HT1080 (cell line): ENCODE measurements at regions not wholly inside any gene's neighbourhood (a gene's known extent, or its start where the extent isn't known, plus 50 kb on each side); places are given as distances from the start of the nearest gene placed in this dataset.
A peak's percentile ranks its signal among the peaks of the same experiment; 100 is the strongest.
"Not testable (repeated sequence)": the region's sequence is repeated elsewhere in the genome, so short reads cannot be mapped to it uniquely, and the experiment has no call there.

Experiments
- DNase-seq: peaks from one replicate; pipeline ENCODE4 v3.0.0-alpha.2; 2015; ENCODE audit warnings: low read depth

DNA sequence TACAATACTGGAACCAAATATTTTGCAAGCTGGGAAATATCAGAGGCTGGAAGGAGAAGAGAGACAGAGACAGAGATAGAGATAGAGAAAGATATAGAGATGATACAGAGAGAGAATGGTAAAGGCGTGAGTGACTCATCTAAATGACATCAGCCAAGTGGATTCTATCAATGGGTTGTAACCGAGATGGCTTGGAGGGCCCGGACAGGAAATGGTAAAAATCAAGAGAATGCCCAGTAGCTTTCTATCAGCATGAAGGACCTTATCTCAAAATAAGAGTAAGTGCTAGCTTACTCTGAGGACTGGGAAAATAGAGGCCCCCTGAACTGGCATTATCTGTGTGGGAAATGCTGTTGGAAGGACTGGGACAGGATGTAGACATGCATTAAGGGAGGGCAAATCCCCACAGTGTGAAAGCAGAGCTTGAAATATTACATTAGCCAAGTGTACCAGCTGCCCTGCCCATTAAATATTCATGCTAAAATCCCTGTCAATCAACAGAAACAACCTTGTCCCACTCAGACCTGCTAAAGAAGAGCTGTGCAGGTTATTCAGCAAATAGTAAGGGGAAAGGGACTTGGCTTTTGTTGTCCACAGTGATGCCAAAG lies 76.6 kb upstream of the ZNF644 start:
- peak; percentile 75 for DNase-seq

DNA sequence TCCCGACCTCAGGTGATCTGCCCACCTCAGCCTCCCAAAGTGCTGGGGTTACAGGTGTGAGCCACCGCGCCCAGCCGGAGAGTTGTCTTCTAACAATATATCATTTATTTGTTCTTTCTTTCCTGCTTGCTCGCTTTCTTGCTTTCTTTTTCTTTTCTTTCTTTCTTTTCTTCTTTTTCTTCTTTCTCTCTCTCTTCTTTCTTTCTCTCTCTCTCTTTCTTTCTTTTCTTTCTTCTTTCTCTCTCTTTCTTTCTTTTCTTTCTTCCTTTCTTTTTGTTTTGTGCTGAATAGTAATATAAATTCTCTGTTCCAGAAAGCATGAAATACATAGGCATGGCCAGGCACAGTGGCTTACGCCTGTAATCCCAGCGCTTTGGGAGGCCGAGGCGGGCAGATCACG lies 73.5 kb upstream of the ZNF644 start:
- not testable (repeated sequence) for DNase-seq

DNA sequence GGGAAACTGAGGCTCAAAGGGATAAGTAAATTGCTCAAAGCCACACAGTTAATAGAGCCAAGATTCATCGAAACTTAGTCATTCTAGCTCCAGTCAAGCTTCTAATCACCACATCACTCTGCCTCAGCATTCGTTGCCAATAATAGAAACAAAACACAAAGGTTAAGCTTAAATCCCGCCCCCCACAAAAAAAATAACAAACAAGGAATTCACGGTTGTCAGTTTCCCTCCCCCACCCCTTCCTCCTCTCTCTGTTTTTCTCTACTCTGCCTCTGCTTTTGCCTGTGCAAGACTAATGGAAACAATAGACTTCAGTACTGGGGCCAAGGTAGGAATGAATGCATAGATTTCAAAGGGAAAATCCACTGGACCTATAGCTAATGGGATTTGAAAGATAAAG lies 70.7 kb upstream of the ZNF644 start:
- DNase-seq: peak; percentile 29

DNA sequence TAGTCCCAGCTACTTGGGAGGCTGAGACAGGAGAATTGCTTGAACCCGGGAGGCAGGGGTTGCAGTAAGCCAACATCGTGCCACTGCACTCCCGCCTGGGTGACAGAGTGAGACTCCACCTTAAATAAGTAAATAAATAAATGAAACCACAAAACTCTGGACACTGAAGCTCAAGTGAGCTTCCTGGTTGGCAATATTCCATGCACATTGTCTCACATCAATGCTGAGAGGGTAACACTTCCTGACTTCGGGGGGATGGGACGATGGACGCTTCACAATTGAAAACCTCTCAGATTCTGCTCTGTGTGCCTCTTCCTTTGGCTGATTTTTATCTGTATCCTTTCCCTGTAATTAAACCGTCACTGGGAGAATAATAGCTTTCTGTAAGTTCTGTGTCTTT lies 70.0 kb upstream of the ZNF644 start:
- DNase-seq: peak; percentile 59

DNA sequence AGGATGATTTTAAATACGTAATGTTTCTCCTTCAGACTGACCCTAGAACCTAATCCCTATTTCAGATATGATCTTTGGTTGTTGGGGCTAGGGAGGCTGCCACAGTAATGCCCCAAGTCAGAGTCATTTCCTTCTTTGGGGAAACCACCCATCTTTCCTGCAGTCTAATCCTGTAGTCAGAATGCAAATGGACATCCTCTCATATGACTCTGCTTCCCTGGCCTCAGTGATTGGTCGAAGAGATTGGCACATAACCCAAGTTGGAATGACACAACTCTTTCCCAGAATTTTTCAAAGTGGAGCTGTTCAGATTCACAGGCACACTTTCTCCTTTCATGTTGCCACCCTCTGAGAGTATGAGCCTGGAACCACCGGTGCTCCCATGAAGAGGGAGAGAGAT lies 58.8 kb upstream of the ZNF644 start:
- peak; percentile 86 for DNase-seq

DNA sequence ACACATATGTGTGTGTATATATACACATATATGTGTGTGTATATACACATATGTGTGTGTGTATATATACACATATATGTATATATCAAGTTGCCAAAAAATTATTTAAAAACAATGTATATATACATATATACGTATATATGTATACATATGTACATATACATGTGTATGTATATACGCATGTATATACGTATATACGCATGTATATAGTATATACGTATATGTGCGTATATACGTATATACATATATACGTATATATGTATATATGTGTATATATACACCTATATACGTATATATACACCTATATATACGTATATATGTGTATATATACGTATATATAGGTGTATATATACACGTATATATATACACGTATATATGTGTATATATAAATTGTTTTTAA lies 57.0 kb upstream of the ZNF644 start:
- DNase-seq: no peak

DNA sequence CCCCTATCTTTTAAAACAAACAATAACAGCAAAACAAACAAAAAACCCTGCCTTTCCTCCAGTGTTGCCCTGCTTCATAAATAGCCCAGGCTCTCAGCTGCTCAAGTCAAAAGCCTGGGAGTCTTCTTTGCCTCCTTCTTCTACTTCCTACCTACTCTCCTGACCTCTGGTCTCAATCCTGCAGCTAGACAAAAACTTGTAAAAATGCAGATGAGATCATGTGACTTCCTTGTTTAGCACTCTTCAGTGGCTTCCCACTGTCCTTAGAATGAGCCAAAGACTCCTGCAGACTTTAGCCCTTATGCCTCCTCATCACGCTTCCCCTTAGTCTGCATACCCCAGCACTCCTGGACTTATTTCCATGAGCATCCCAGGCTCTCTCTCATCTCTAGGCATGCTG lies 55.0 kb upstream of the ZNF644 start:
- DNase-seq: no peak

DNA sequence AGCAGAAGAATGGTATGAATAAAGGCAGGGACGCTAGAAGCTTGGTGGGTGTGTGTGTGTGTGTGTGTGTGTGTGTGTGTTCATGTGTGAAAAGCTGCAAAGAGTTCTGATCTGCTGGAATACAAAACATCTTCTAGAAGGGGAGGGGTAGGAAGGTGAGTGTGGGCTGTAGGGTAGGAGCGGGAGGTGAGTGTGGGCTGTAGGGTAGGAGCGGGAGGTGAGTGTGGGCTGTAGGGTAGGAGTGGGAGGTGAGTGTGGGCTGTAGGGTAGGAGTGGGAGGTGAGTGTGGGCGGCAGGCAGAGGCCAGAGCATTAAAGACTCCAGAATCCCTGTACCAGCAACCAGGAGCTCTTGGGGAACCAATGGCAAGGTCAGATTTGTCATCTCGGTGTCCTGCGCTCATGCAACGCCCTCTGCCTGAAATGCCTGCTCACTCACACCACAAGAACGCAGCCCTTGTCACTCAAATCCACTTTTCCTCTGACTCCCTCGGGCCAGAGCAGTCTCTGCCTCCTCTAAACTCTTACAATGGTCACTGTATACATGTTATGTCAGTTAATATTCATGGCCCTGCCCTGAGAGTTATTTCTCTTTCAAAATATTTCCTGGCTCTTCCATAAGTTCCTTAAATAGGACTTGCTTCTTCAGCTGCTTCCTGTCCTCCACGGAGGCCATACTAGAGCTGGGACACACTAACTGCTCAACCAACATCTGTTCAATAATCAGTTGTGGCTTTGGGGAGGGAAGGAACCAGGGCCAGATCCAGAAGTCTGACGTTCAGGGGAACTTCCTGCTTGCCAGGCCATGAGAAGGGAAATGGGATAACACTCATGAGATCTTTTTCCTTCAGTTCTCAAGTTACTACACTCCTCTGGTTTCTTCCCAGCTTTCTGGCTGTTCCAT lies 53.6 kb upstream of the ZNF644 start:
- peak; percentile 40 for DNase-seq

DNA sequence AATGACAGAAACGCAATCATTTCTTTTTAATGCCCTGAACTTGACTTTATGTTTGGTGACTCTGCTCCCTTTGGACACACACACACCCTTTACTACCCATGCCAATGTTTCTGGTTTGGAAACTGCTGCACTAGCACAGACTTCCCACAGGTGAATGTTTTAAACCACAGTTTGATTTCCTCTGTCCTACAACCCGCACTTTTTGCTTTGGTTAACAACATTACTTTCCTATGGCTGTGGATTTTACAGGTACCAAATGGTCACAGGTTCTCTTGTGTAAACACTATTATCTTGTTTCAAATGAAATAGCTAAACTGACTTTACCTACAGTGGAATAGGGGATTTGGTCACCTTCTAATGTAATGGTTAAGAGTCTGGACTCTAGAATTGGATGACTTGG lies 51.5 kb upstream of the ZNF644 start:
- DNase-seq: no peak

DNA sequence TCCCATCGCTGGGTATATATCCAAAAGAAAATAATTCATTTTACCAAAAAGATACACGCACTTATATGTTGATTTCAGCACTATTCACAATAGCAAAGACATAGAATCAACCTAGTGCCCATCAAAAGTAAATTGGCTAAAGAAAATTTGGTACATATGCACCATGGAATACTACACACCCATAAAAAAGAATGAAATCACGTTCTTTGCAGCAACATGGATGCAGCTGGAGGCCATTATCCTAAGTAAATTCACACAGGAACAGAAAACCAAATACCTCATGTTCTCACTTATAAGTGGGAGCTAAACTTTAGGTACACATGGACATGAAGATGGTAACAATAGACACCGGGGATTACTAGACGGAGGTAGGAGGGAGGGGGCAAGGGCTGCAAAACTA lies 50.0 kb upstream of the ZNF644 start:
- no peak for DNase-seq
